HG02588 (cell line): ENCODE measurements at regions not wholly inside any gene's neighbourhood (a gene's known extent, or its start where the extent isn't known, plus 50 kb on each side); places are given as distances from the start of the nearest gene placed in this dataset.

Source experiments
- ATAC-seq: cut with Tn5 transposase; IDR thresholded peaks from one replicate; pipeline ENCODE4 v1.9.1; 2021; ENCODE audit warnings: mild to moderate bottlenecking, moderate library complexity; ENCODE audit not compliant: unreplicated experiment

- ATAC-seq: no peak
These were observed 202.0 kb upstream of the SLC14A2 start for GRCh38 chr18:45413180-45413836.

- no peak for ATAC-seq
These were observed 199.7 kb upstream of the SLC14A2 start for GRCh38 chr18:45415614-45416013.

- no peak for ATAC-seq
These were observed 199.1 kb upstream of the SLC14A2 start for GRCh38 chr18:45416168-45416567.

- no peak for ATAC-seq
These were observed 197.9 kb upstream of the SLC14A2 start for GRCh38 chr18:45417392-45417791.

- ATAC-seq: no peak
These were observed 191.6 kb upstream of the SLC14A2 start for GRCh38 chr18:45423659-45424058.

- no peak for ATAC-seq
These were observed 185.2 kb upstream of the SLC14A2 start for GRCh38 chr18:45430041-45430440.

GRCh38 chr18:45435810-45436209, 179.5 kb upstream of the SLC14A2 start:
- no peak for ATAC-seq

GRCh38 chr18:45437366-45437765, 177.9 kb upstream of the SLC14A2 start:
- no peak for ATAC-seq

- no peak for ATAC-seq
These were observed 175.2 kb upstream of the SLC14A2 start for GRCh38 chr18:45439851-45440645.

GRCh38 chr18:45441110-45441847, 174.0 kb upstream of the SLC14A2 start:
- no peak for ATAC-seq

- no peak for ATAC-seq
These were observed 171.2 kb upstream of the SLC14A2 start for GRCh38 chr18:45444040-45444439.

- ATAC-seq: no peak
These were observed 167.7 kb upstream of the SLC14A2 start for GRCh38 chr18:45447355-45448265.

- ATAC-seq: no peak
These were observed 166.4 kb upstream of the SLC14A2 start for GRCh38 chr18:45448871-45449270.

- ATAC-seq: no peak
These were observed 165.7 kb upstream of the SLC14A2 start for GRCh38 chr18:45449418-45450227.

GRCh38 chr18:45456090-45457021, 158.9 kb upstream of the SLC14A2 start:
- ATAC-seq: no peak

- no peak for ATAC-seq
These were observed 157.2 kb upstream of the SLC14A2 start for GRCh38 chr18:45458033-45458432.

GRCh38 chr18:45462179-45462578, 153.1 kb upstream of the SLC14A2 start:
- no peak for ATAC-seq

- no peak for ATAC-seq
These were observed 151.8 kb upstream of the SLC14A2 start for GRCh38 chr18:45463451-45463850.

GRCh38 chr18:45464619-45465018, 150.7 kb upstream of the SLC14A2 start:
- ATAC-seq: no peak
